NB4 (cell line): ENCODE measurements at regions not wholly inside any gene's neighbourhood (a gene's known extent, or its start where the extent isn't known, plus 50 kb on each side); places are given as distances from the start of the nearest gene placed in this dataset.

Experiments used
- DNase-seq: peaks from one replicate; pipeline ENCODE4 v3.0.0; 2010; ENCODE audit warnings: low read depth
- H3K4me3 ChIP-seq: one replicate; pipeline ENCODE4 v1.5.1; 2011; ENCODE audit warnings: mild to moderate bottlenecking, low read depth, low read length, moderate library complexity
- CTCF ChIP-seq: IDR thresholded peaks from one replicate; pipeline ENCODE4 v1.5.1; 2012; ENCODE audit warnings: low read depth, low read length
- MAX ChIP-seq: IDR thresholded peaks from 2 replicates; pipeline ENCODE4 v1.6.1; 2011; ENCODE audit warnings: low read depth, low read length
- MYC ChIP-seq: IDR thresholded peaks from 2 replicates; pipeline ENCODE4 v1.6.1; 2011; ENCODE audit warnings: low read depth, low read length
- POLR2A ChIP-seq: IDR thresholded peaks from 2 replicates; pipeline ENCODE4 v1.6.1; 2011; ENCODE audit warnings: mild to moderate bottlenecking; ENCODE audit not compliant: insufficient read length; ENCODE audit errors: extremely low read depth

GRCh38 chr19:14318873-14319272 is 62.4 kb upstream of the ADGRE5 start:
- no peak overlapping the region for H3K4me3 ChIP-seq
- DNase-seq = no peak
- TF ChIP-seq MYC (no peak), CTCF (peak; percentile 28)

- TF ChIP-seq MYC (no peak), CTCF (no peak), POLR2A (no peak), MAX (no peak)
- no peak for DNase-seq
- no peak overlapping the region for H3K4me3 ChIP-seq
These were observed 64.1 kb upstream of the ADGRE5 start for GRCh38 chr19:14317157-14317556.

GRCh38 chr19:14315433-14315832 is 65.8 kb upstream of the ADGRE5 start:
- TF ChIP-seq MAX (no peak), POLR2A (no peak), MYC (no peak), CTCF (peak; percentile 10)
- no peak for DNase-seq
- H3K4me3 ChIP-seq = no peak overlapping the region

GRCh38 chr19:14310055-14310454 is 71.2 kb upstream of the ADGRE5 start:
- peak; percentile 79 for DNase-seq
- no peak overlapping the region for H3K4me3 ChIP-seq
- no peak for TF ChIP-seq CTCF
- TF ChIP-seq MAX = no peak
- no peak for TF ChIP-seq MYC
- no peak for TF ChIP-seq POLR2A

GRCh38 chr19:14305706-14306105 is 75.5 kb upstream of the ADGRE5 start:
- DNase-seq = no peak
- TF ChIP-seq MAX (no peak), MYC (no peak), CTCF (no peak), POLR2A (no peak)
- H3K4me3 ChIP-seq = no peak overlapping the region

- DNase-seq = no peak
- H3K4me3 ChIP-seq = no peak overlapping the region
- TF ChIP-seq POLR2A = no peak
- no peak for TF ChIP-seq MYC
- TF ChIP-seq MAX = no peak
- no peak for TF ChIP-seq CTCF
These were observed 80.1 kb upstream of the ADGRE5 start for GRCh38 chr19:14301150-14301549.
